DMS114 treated with DMSO at 0.1 percent for 48 hours (cell line): ENCODE measurements at regions not wholly inside any gene's neighbourhood (a gene's known extent, or its start where the extent isn't known, plus 50 kb on each side); places are given as distances from the start of the nearest gene placed in this dataset.

Source experiments
- DNase-seq: peaks from one replicate; lab custom pipeline; 2025; ENCODE audit not compliant: unreplicated experiment; lab: John Stamatoyannopoulos, UW

DNA sequence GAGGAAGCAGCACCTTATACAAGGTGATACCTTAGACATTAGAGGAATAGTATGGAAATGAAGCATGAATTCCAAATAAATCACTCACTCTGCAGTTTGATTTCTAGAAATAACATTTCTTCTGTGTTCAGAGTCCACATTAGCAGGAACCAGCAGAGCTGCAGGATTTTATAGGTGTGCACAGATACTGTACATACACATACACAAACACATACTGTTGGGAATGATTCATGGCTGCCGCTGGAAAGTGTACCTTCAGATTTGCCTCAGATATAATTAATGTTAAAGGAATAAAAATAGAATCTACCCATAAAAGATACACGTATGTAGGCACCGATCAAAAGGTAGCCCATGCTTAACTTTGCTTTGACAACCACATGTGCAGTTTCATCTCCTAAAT, 578.1 kb downstream of the CSNK1G3 start:
- DNase-seq: no peak

DNA sequence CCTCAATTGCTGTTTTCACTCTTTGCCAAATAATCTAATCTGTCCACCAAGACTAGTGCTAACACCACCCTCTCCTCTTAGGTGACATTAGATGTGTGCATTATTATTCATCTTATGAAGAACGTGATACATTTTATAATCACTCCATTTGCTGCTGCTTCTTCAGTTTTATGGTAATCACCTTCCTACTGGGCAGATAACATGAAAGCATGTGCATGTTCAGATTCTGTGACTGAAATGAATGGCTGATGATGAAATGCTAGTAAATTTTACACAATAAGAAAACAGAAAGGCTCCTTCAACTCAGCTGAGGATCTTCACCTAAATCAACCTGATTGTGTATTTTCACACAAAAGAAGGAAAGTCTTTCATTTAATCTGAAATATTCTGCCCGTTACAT, 577.6 kb downstream of the CSNK1G3 start:
- no peak for DNase-seq

DNA sequence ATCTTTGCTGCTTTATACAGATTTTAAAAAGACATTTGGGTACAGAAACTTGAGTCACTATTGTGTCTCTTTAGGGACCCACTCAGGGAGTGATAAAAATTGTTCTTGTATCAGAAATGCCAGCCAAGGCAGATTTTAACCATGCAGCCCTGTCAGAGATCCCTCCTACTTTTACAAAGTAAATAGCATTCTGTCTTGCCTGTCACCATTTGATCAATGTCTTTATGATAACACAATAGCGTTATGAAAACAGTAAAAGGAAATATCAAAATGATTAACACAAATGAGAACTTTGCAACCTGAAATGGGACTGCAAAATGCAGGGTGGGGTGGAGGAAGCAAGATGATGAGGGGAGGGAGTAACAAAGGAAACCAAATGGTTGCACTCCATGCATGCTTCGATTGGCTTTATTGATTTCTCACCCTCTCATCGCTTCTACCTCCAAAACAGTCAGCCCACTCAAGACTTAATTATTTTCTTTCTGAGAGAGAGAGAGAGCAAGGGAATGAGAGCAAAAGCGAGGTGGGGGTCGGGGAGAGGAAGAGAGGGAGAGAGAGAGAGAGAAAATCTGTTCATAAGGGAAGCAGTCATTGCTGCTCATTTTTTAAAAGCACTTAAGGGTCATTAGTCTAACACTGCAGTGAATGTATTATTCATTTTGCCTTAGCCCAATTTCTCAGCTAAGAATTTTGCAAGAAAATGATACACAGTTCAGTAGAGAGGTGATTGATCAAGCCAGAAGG, 576.5 kb downstream of the CSNK1G3 start:
- DNase-seq: no peak

DNA sequence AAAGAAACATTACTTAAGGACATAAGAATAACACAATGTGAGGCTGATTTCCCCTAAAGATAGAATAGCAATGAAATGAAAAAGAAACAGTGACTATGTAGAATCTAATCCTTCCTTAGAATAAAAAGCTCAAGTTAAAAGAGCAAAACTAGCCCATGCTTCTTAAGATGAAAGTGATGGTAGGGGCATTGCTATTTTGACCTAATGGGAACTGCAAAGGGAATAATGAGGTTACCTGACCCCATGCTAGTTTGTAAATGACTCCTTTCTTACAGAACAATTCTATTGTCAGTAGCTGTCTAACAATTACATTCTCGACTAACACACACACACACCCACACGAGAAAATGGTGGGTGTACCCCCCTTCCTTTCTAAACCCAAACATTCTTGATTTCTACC, 575.8 kb downstream of the CSNK1G3 start:
- no peak for DNase-seq

DNA sequence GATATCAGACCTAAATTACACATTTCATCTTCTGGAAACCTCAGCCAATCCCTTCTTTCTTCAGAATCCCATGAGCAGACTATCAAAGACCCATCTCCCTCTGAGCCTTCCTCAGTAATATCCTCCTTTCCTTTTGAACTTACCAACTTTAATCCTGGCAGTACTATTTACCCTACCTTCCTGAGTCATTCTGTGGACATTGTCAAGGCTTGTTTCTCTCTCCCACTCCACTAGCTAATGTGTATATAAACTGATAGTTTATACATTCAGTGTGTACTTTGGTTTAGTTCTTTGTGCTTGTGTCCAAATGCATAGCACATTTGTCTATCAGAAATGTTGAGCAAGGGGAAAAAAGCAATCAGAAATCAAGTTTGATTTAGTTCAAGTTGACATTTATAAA, 568.3 kb downstream of the CSNK1G3 start:
- no peak for DNase-seq

DNA sequence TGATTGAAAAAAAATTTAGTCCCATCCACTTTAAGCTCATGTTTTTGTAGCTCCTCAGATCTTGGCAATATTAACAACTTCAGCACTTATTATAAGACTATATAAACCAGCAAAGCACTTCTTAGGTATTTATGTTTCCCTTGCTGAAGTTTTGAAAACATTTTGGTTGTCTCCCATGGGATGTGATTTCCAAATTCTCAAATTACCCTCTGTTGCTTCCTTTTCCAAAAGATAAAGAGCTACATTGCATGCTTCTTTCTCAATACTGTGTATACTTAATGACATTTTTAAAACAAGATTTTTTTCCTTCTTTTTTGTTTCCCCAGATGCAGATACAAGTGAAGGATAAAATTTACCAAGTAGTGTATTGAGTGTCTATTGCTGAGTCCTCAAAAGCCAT, 567.1 kb downstream of the CSNK1G3 start:
- no peak for DNase-seq

DNA sequence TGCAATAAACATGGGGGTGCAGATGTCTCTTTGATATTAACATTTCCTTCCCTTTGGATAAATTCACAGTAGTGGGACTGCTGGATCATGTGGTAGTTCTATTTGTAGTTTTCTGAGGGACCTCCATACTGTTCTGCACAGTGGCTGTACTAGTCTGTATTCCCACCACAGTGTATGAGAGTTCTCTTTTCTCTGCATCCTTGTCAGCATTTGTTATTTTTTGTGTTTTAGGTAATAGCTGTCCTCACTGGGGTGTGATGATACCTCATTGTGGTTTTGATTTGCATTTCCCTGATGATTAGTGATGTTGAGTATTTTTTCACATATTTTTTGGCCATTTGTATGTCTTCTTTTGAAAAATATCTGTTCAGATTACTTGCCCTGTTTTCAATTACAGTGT, 562.5 kb downstream of the CSNK1G3 start:
- no peak for DNase-seq

DNA sequence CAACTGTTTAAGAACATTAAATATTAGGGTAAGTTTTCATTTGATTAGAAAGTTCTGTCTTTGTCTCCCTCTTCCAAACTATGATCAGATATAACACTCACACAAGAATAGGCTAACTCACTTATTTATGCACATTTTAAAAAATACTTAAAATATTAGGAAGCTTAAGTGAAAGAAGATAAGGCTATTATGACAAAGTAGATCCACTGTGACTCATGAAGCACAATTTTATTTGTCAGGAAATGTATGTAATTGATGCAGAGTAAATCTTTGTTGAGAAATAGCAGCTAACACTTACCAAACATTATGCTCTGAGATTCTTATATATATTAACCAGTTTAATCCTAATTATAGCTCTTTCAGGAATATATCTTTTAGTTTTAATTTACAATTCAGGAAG, 560.6 kb downstream of the CSNK1G3 start:
- DNase-seq: no peak

DNA sequence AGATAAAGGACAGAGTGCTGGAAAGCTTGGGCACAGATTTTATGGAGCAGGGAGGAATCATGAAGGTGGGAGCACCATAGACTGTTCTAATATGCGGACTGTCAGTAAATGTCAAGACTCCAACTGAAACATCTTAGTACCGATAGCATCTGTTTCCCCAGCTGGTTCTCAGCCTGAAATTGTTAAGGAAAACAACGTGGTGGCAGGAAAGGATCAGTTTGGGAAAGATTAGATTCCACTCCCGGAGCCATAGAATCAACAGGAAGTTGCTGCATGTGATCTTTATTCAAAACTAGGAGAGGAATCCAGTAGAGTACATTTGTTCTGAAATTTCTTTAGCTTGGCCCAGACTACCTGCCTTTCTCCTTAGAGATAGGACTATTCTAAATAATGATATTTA, 559.1 kb downstream of the CSNK1G3 start:
- DNase-seq: no peak

DNA sequence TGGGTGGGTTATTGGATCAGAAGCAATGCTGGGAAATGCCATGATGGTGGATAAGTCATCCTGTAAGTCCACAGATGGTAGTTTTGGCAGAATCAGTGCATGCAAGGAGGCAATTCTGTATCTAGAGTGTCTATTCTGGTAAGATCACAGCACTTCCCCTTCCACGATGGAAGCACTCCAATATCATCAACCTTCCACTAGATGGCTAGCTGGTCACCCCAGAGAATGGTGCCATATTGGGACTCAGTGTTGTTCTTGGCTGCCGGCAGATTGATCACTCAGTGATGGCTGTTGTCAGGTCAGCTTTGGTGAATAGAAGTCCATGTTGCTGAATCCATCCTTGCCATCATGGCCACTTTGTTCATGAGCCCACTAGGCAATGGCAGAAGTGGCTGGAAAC, 553.5 kb downstream of the CSNK1G3 start:
- DNase-seq: no peak

DNA sequence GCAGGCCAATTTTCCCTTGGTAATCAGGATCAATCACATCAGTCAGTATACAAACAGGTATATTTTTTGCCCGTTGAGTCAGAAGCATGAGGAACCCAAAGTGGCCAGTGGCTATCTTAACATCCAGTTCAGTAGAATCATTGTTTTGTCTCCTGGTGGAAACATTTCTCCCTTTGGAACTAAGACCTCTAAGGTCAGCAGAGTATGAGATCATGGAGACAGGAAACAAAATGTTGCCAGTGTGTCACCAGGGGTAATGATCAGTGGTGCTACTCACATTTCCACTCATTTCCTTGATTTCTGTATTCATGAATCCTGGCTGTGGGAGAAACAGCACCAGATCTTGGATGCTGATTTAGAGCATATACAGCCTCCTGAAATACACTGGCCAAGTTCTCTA, 553.0 kb downstream of the CSNK1G3 start:
- DNase-seq: no peak

DNA sequence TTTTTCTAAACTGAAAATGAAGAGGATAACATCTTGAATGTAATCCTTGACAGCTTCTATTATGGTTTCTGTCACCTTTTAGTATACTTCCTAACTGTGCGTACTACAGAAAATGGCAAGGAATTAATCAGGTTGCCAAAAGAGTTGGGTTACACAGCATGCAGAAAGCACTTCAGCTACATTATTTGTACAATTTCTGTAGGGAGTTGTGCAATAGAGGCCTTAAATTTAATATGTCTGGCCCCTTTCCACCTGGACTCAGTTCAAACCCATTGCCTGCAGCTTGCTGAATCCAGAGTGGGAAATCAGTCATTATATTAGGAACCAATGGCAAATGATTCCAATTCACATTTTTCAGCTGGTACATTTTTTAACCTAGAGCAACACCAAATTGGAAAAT, 549.7 kb downstream of the CSNK1G3 start:
- DNase-seq: no peak

DNA sequence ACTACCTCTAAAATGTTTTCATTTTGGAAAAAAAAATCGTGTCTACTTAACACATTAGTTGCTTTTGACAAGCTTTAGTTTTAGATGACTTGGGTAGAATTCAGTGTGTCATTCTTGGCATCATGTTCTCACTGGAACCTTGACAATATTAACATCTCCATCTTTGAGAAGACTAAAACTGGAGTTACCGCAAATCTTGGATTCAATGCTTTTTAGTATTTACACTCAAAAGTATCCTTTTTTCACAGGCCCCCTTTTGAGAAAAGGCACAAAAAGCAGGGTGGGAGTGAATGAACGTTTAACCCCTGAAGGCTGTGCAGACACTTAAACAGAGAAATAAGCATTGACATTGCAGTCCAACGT, 549.1 kb downstream of the CSNK1G3 start:
- DNase-seq: no peak

DNA sequence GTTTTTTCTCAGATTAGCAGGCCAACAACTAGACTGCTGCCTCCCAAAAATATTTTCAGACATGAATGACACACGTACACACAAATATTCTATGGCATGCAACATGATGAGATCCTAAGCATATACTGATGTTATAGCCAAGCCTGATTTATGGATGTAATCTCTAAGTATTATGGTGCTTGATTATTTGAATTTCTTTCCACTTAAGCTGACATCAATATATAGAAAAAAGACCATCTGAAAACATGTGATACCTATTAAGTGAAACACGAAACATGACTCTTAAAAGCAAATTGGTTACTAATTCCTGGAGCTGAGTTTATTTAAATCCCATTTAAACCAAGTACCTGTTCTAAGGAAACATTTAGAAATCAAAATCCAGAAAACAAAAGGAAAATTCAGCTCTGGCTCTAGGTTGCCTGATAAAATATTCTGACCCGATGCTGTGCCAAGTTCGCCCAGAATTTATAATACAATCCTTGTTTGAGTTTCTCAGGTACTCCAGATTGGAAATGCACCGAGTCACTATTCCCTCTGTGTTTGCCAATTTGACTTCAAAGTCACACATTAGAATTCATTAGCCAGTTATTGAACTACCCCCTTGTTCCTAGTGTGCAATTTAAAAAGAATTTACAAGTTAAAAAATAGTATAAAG, 548.6 kb downstream of the CSNK1G3 start:
- DNase-seq: no peak

DNA sequence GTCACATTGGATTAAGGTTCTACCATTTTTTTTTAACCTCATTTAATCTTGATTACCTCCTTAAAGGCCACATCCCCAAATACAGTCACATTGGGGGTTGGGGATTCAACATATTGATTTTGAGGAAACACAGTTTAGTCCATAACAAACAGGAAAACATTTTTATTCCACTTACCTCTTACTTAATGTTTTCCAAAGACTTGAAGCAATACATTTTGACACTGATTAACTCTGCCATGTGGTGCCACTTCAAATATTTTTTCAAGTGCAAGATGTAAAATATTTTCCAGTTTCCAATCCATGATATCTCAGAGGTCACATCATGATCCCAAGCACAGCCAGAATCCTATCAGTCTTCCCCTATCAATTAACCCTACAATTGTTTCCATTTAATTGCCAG, 548.0 kb downstream of the CSNK1G3 start:
- no peak for DNase-seq

DNA sequence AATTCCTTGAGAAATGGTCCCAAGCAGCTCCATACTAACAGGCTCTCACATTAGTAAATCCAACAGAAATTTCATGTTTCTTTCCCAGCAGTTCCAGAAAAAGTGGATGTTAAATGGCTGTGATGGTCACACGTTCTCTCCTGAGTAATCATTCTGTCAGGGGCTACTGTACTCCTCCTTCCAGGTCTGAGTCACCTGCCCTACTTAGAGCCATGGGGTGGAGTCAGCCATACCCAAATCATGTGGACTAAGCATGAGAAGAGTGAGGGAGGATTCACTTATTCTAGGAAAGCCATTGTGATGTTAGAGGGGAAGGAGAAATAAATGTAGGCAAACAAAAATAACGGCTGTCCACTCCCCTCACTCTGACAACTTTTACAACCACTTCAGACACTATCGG, 547.2 kb downstream of the CSNK1G3 start:
- no peak for DNase-seq

DNA sequence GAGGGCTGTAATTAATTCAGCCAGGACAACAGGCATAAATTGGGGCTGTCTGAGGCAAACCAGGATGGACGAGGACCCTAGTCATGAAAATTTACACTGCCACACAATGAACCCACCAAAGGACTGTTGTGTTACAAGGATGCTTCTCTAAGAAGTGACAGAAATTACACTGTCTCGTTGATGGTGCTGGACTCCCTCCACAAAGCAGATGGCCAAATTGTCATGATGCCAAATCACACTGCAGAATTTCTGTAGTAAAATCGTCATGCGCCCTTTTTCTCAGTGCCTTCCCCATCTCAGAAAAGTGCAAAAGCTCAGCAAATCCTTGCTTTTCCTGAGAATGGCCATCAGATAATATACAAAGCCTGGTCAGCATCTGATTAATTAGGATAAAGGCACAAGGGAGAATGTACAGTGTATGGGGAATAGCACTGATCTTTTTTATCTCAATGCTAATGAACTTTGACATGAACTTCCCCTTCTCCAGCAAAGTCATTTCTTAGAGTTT, 545.8 kb downstream of the CSNK1G3 start:
- no peak for DNase-seq

DNA sequence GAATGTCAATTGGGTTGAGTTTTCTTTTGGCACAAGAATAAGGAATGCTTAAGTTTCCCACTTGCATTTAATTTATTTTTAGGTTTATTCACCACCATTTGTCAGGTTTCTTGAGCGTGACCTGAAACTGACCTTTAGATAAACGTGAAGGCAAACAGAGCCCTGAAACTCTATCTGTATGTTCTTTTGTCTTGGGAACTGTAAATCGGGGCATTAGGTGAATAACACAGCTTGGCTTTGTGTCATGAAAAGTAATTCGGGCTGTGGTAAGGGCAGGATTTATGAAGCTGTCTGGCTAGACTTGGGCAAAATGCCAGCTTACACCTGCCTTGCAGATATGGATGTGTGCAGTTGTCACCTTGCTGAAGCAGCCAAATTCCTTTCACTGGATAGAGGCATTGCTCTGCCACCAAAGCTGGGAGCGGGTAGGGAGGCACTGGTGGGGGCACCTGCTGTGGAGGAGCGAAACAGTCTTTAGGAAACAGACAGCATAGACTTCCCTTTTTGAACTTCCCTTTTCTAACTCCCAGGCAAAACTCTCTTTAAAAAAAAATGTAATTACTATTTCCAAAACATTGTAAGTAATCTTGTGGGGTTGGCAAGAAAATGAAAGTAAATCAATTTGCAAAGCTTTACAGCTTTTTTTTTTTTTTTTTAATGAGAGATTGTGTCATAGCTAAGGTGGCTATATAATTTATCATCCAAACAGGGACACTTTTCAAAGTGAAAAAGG, 545.2 kb downstream of the CSNK1G3 start:
- no peak for DNase-seq

DNA sequence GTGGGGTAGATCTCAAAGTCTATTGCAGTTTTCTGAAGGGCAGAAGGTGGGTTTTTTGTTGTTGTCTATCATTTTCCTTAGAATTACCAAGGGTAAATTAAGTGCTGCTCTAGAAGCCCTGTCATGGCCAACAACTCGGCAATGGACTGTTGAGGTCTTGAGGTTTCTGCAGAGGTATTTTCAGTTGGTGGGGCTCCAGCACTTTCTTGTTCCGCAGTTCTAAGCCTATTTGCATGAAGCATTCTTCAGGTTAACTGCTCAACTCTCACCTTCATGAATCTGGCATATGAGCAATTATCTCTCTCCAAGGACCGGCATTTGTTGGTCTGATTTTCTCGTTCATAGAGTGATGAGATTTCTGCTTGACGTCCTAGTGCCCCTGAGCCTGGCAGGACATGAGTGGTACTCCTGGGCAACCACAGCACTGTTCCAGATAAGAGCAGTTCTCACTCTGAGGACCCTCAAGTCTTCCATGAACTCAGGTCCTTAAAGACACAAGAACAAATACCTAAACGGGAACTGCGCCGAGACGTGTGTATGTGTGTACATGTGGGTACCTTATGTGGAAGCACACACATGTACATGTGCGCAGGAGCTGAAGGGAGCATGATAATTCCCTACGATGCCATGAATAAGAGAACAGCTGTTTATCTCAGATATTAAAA, 544.5 kb downstream of the CSNK1G3 start:
- DNase-seq: no peak

DNA sequence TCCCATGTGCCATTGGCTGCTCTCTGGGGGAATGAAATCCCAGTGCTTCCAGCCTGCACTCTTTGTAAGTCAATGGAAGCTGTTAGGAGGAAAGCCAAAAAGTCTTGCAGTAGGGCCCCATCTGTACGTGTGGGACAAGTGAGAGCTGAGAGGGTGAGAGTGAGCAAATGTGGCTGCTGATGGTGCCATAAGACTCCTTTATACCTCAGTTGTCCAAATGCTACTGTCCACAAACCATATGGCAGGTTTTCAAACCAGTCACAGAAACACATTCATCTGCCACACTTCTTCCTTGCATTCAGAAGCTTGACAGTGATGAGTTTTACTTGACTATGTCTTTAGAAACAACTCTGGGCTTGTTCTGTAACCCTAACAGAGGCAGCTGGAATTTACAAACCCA, 543.8 kb downstream of the CSNK1G3 start:
- no peak for DNase-seq

DNA sequence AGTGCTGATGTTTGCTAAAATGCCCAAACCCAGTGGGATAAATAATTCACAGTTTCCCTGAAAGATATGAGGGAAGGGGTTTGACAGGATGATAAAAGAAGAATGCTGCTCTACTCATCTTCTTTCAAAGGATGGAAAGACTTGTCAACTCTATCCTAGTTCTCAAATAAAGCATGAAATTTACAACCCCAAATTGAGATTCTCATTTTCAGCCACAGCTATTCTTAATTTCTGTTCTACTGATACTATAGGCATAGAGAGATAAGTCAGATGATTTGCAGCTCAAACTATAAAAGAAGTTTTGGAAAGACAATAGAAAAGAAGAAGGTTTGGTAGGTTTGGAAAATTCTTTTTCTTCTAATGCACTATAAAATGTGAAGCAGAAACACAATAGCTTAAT, 542.6 kb downstream of the CSNK1G3 start:
- no peak for DNase-seq

DNA sequence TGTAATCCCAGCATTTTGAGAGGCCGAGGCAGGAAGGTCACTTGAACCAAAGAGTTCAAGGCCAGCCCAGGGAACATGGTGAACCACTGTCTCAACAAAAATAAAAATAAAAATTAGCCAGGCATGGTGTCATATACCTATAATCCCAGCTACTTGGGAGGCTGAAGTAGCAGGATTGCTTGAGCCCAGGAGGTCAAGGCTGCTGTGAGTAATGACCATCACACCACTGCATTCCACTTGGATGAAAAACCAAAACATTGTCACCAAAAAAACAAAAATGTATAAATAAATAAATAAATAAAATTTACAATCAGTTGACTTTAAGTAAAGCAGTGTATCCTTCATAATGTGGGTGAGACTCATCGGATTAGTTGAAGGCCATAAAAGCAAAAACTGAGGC, 541.4 kb downstream of the CSNK1G3 start:
- DNase-seq: no peak
